ENCODE measurements at regions not wholly inside any gene's neighbourhood (a gene's known extent, or its start where the extent isn't known, plus 50 kb on each side); places are given as distances from the start of the nearest gene placed in this dataset.

DNA sequence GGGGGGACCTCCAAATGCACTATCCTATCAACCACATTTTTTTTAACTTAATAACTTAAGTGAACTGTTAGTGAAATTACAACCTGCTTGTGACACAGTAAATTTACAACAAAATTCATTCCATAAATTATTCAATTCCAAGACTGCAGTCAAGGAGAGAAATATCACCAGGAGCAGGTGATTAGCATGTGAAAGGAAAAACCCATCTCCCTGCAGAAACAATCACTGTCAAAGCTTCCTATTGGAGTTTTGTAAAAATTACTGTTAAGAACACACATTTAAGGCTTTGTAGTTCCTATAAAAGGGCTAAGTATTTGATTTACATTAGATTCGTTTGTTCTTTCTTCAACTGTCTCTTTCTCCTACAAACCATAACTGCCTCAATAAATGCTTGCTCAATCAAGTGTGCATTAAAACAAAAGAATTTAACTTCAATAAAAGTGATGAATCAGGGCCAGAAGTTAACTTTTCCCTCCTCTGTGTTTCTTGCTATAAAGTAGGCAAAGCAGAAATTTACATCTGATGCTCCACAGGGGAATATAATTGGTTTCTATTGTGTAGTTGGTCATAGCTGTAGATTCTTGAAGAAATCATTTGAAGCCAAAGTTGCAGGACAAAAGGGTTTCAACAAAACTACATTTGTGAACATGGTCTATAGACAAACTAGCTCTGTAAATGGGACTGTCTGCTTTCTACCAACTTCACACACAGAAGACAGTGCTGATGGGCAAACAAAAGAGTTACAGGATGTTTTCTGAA, 195.1 kb upstream of the PSMD7 start:
- intact Hi-C loops (cut with DNase I) = no loop called here

DNA sequence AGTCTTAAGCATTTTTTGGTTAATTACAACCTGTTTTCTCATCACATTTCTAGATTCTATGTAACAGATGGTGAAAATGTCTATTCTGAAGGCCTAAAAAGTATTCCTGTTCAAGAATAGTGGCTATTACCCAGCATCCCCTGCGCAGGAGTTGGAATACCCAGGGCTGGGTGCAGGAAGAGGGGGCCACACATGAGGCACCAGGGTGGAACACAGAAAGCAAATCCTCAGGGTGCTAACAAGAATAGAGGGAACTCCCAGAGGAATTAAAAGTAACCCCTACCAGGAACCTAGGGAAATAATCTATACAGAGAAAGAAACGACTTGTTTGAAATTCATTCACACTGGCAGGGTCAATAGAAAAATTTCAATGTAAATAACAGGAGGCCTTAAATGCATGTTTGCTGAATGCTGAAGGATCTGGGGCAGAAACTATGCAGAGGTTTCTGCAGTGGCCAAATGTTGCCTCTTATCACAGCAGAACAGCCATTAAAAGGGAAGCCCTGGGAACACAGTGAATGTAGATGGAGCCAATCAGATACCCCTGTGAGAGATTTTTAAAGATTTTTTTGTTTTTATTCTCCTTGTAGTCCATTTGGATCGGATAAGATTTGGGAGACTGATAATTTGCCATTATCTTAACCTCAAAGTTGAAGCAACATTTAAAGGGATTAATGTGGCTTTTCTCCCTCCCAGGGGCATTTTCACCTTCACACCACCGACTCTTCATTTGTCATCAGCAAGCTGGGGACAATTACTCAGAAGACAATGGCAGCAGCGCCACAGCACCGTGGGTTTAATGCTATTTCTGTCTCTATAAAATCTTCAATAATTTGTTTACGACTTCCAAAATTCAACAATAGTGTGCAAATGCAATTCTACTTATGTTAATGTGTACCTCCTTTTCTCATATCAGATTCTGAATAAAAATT, 196.0 kb upstream of the PSMD7 start:
- intact Hi-C loops (cut with DNase I) = no loop called here
- DNase-seq (ENCODE audit: low spot score) = no peak

More for the DNA sequence above, 195.1 kb upstream of the PSMD7 start:
- DNase-seq (ENCODE audit: low spot score) = no peak

DNA sequence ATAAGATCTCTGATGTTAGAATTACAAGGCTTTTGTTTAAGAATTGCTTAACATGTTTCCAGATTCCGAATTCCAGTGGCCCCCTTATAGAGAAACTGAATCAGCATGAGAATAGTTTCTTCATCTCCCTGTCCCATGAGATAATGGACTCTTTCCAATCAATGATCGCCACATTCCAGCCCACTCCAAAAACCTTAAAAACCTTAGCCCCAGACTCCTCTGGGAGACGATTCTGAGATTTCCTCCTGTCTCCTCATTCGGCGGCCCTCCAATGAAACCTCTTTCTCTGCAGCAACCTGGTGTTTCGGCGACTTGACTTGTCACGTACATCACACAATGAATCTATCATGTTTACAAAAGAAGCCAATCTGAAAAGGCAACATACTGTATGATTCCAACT, 197.1 kb upstream of the PSMD7 start:
- DNase-seq (ENCODE audit: low spot score) = no peak
- intact Hi-C loops (cut with DNase I) = no loop called here

DNA sequence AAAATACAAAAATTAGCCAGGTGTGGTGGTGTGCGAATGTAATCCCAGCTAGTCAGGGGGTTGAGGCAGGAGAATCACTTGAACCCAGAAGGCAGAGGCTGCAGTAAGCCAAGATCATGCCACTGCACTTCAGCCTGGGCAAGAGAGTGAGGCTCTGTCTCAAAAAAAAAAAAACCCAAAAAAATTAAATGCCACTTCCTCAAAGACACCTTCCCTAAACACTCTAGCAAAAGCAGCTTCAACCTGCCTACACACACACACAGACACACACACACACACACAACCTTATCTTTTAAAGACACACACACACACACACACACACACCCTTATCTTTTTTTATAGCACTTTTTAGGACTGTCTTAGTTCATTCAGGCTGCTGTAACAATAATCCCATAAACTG, 201.7 kb upstream of the PSMD7 start:
- no peak for DNase-seq (ENCODE audit: low spot score)
- intact Hi-C loops (cut with DNase I) = no loop called here

DNA sequence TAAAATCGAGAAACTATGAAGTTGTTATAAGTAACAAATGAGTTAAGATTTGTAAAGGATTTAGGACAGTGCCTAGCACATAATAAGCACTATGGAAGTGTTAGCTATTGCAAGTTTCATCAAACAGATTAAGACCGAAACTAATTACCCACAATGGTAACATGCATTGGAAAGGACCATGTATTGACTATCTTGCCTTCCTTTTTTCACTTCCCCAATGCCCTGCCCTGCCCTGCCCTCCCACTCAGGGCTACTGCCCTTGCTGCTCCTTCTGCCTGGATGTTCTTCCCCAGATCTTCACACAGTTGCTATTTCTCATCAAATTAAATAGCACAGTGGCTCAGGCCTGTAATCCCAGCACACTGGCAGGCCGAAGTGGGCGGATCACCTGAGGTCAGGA, 202.1 kb upstream of the PSMD7 start:
- DNase-seq (ENCODE audit: low spot score) = no peak
- intact Hi-C loops (cut with DNase I) = no loop called here

DNA sequence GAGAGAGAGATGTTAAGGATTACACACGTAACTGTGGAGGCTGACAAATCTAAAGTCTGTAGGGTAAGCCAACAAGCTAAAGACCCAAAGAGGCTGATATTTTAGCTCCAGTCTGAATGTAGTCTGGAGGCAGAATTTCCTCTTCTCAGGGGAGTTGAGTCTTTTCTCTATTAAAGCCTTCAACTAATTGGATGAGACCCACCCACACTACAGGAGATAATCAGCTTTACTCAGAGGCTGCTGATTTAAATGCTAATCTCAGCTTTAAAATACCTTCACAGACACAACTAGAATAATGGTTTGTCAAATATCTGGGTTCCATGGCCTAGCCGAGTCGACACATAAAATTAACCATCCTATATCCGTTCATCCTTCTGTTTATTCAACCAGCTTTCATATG, 204.3 kb upstream of the PSMD7 start:
- DNase-seq (ENCODE audit: low spot score) = no peak
- intact Hi-C loops (cut with DNase I) = no loop called here

DNA sequence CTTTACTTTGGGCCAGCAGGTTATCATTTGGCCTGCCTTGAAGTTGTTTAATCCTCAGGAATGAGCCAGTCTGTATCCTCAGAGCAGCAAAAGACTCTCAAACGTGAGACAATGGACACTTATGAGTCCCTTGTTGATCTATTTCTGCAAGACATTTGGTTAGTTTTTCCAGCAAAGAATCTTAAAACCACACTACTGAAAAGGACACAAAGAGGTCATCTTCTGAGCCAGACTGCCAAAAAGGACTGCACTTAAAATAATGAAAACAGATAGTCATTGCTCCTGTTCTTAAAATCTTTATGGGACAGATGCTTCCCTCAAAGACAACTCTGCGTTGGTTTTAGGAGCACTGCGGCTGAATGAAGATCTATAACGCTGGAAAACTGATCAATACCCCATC, 205.7 kb upstream of the PSMD7 start:
- no peak for DNase-seq (ENCODE audit: low spot score)
- intact Hi-C loops (cut with DNase I) = no loop called here

DNA sequence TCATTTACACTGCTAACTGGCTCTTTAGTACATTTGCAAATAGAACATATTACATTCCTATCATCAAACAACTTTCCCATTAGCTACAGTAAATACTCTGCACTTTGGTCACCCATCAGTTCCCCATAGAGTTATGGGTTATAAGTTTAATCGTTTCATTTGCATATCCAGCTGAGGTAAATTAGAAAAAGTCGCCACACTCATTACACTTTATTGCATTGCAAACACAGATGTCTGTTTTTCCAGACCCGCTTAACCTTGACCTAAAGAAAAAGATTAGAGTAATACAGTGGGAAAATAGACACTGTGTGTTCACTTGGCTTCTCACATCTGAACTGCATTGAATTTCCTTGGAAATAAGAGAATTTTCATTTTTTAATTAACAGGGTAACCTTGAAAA, 213.1 kb upstream of the PSMD7 start:
- DNase-seq (ENCODE audit: low spot score) = no peak
- intact Hi-C loops (cut with DNase I) = no loop called here

DNA sequence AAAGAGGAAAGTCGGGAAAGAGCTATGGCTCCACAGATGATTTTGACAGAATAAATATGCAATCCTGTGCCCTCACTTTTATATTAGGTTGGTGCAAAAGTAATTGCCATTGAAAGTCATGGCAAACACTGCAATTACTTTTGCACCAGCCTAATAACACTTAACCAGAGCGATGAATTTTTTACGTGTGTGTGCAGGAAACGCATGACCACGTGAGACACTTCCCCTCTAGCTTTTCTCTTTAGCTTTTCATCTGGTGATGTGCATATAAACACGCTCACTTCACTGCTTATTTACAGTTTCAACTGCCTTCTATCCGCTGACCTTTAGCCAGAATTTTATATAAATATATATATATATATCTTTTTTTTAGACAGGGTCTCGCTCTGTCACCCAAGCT, 216.3 kb upstream of the PSMD7 start:
- intact Hi-C loops (cut with DNase I) = no loop called here
- no peak for DNase-seq (ENCODE audit: low spot score)

DNA sequence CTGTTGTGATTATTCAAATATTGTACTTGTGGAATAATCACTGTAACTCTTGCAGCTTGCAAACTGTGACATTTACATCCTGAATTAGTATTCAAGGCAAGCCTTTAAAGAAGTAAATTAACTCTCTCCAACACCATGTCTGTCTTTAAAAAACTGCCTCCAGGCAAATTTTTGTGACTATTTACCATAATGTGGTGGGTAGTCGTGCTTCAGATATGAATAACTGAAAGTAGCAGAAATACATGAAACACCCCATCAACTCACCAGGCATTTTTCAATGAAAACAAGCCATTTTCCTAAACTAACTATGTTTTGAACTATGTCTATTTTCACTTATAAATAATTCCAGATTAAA, 217.4 kb upstream of the PSMD7 start:
- no peak for DNase-seq (ENCODE audit: low spot score)

DNA sequence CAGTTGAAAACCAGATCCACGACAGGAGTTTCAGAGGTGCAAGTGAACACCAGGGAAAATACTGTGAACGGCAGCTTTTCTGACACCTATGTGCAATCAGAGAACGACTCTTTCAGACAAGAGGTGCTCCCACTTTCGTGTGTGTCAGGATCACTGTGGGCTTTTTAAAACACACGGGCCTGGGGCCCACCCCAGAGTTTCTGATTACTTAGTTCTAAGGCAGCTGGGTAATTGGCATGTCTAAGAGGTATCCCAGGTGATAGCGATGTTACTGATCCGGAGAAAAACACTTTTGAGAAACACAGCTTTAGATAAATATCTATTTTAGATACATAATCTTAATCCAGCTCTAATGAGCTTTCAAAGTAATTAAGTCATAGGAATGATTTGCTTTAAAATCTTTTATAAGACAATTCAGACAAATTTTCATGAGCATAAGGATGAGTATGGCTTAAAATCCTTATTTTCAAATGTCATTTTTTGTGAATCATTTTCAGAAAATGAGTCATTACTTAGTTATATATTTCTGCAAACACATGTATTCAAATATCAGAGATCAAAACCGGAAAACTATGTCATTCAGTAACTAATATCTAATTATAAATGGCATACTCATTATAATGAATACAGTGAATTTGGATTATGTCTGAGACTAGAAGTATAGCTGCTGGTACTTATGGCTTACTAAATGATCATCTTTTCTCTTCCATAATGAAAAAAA, 217.9 kb upstream of the PSMD7 start:
- no peak for DNase-seq (ENCODE audit: low spot score)
- intact Hi-C loops (cut with DNase I) = no loop called here

More for the DNA sequence above, 217.4 kb upstream of the PSMD7 start:
- intact Hi-C loops (cut with DNase I) = no loop called here

DNA sequence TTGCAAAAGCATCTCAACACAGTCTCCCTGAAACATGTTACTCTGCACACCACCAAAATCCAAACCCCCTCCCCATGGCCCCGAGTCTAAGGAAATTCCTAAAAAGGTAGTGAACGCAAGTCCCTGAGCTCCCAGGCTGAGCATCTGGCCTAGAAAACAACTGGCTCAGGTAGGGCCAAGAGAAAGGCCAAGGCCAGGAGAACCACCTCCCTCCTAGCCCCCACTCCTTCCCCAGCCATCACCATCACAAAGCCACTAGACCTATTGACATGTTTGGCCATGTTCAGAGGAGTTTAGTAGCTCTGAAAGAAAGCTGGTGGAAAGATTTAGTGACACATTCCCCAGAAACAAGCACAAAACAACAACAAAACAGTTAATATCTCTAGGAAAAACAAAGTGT, 220.0 kb upstream of the PSMD7 start:
- no peak for DNase-seq (ENCODE audit: low spot score)
- intact Hi-C loops (cut with DNase I) = no loop called here

DNA sequence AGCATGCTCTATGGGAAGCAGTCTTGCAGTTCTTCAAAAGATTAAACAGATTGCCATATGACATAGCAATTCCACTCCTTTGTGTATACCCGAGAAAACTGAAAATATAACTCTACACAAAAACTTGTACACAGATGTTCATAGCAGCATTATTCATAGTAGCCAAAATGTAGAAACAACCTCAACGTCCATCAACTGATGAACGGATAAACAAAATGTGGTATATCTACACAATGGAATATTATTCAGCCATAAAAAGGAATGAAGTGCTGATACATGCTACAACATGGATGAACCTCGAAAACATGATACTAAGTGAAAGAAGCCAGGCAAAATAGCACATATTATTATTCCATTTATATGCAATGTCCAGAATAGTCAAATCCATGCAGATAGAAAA, 221.2 kb upstream of the PSMD7 start:
- intact Hi-C loops (cut with DNase I) = no loop called here
- DNase-seq (ENCODE audit: low spot score) = no peak

DNA sequence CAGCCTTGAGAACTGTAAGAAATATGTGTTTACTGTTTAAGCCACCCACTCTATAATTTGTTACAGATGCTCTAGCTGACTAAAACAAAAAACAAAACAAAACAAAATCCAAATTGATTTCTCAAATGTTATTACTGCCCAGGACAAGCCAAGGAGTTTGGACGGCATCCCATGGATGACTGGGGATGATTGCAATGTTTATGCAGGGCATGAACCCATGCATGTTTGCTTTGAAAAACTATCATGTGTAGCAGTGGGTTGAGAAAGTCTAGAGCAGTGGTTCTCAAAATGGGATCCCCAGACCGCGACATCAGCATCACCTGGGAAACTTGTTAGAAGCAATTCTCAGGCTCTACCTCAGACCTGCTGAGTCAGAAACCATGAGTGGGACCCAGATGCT, 223.2 kb upstream of the PSMD7 start:
- intact Hi-C loops (cut with DNase I) = no loop called here

DNA sequence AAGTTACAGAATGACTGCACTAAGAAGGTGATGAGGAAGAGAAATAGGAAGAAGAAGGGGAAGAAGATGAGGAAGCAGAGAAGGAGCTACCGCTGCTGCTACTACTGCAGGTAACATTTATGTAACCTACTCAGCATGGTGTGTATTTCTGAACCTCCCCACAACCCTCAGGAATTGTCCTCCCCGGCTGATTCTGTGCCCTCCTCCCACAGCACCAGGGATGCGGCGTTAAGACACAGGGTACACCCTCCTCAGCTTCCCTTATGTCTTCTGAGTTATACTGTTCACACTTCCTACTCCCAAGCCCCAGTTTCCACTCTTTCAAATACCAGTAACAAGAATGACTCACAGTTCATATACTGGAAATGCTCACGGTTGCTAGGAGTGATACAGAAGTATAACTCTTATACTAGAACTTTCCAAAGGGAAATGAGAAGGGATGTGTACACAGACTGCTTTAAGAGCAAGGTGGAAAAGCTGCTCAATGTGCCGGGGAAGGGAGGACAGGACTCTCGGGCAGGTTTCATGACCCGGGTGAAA, 224.5 kb upstream of the PSMD7 start:
- no peak for DNase-seq (ENCODE audit: low spot score)
- intact Hi-C loops (cut with DNase I) = no loop called here

More for the DNA sequence above, 223.2 kb upstream of the PSMD7 start:
- DNase-seq (ENCODE audit: low spot score) = no peak

DNA sequence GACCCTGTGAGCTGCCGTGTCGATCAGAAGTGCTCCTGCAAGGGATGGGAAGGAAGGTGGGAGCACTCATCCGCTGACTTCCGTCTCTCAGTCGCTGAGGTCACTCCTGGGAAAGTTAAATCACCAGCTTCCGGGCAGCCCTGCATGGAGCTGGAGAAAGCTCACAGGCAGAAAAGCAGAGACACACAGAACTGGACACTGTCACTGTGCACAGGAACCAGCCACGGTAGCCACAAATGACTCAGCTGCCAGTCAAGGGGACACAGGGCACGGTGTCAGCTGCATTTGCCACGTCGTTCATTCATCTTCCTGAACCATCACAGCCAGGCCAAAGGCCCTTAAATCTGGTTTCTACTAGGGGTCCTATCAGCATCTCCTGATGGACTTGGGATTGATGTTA, 226.4 kb upstream of the PSMD7 start:
- intact Hi-C loops (cut with DNase I) = no loop called here
- DNase-seq (ENCODE audit: low spot score) = no peak

DNA sequence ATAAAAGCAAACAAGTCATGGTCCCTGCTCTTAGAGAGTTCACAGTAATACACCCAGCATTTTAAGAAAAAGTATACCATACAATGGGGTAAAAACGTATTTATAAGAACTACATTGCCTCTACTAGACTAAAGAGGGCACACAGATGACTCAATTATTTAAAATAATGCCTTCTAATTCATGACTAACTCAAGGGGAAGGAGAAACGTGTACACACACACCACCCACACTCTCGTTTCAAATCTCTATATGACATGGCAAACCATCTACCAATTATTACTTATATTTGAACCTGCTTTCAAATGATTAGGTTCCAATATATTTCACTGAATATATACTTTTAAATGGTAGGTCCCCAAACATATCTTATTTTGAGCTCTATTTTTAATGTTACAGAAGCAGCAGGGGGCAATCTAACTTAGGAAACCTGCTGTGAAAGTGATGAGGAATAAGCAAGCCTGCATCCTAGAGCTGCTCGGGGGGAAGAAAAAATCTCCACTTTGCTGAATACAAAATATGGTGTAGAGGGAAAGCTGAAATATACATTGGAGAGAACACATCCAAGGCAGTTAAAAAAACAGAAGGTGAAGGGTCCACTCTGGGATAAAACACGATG, 232.4 kb upstream of the PSMD7 start:
- intact Hi-C loops (cut with DNase I) = no loop called here
- no peak for DNase-seq (ENCODE audit: low spot score)

DNA sequence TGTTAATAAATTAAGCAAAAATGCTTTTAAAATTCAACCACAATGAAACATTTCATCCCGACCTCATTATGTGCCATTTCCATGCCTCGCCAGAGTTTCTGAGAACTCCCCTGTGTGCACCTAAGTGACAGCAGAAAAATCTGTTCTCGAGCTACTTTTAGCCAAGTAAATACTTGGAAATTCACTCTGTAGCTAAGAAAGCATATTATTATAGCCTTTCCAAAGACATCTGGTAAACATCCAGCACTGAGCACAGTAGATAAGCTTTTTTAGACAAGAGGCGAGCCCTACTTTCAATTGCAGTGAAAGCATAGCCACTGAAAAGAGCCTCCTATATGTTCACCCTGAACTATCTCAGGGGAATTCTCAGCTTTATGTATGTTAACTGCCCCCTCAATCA, 242.8 kb upstream of the PSMD7 start:
- intact Hi-C loops (cut with DNase I) = no loop called here
- no peak for DNase-seq (ENCODE audit: low spot score)

DNA sequence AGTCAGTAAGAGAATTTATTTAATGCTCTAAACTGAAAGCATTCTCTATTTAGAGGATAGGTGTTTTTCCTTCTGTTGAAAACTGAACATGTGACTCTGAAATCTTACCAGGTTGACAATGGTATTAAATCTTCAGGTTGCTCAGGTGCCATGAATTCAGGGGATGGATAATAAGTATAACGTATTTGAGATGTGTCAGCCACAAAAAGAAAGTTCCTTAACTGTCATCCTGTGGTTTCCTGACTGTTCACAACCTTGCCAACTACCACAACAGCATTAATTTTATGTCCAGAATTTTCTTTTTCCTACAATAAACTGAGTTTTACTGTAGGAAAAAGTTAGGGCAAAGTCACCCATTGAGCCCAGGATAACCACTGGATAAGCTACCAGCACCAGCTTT, 243.3 kb upstream of the PSMD7 start:
- DNase-seq (ENCODE audit: low spot score) = no peak
- intact Hi-C loops (cut with DNase I) = no loop called here

DNA sequence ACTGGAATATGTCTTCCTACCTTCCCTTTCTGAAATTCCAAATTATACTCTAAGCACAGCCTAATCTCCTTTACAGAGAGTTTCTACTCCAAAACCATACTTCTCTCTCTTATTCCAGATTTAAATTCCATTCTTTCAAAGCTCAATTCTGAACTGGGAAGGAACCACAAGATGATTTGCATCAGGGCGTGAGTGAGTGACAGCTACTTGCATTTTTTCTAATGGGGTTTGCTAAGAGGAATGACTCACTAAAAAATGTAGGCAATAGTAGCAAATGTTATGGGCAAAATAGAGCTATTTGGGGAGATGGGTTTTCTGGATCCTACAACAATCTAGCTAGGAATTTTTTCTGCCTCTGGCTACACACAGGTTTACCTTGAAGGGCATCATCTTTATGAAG, 244.6 kb upstream of the PSMD7 start:
- intact Hi-C loops (cut with DNase I) = no loop called here
- no peak for DNase-seq (ENCODE audit: low spot score)

Data from posterior vena cava (tissue), 2 donors.